ENCODE measurements at regions not wholly inside any gene's neighbourhood (a gene's known extent, or its start where the extent isn't known, plus 50 kb on each side); places are given as distances from the start of the nearest gene placed in this dataset.

DNA sequence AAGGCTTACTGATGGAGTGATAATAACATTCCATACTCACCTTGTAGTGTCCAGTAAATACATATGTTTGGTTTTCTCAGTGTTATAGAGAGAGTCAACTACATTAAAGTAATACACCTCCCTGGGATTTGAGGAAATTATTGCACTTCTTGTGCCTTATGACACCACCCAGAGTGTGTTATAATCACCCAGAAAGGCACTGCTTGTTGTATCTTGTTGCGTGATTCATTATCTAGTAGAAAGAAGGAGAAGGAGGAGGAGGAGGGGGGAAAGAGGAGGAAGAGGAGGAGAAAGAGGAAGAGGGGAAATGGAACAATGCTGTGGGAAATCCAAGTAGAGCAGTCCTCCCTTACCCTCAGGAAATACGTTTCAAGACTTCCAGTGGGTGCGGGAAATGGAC is 661.8 kb upstream of the WWC1 start:
- Mint-ChIP-seq H3K27me3 (peaks cover 5% of the 10 kb centered on the region), H3K9me3 (ENCODE audit: low read depth) (no peaks in the 10 kb centered on the region), H3K4me3 (ENCODE audit: low read depth) (no peak overlapping the region), H3K4me1 (ENCODE audit: low read depth) (peaks cover 16% of the 10 kb centered on the region), H3K36me3 (ENCODE audit: insufficient read depth) (no peaks in the 10 kb centered on the region), H3K27ac (no peak overlapping the region)
- no peak for DNase-seq (ENCODE audit: low spot score, unreplicated experiment)
- TF ChIP-seq, protein P1, sequence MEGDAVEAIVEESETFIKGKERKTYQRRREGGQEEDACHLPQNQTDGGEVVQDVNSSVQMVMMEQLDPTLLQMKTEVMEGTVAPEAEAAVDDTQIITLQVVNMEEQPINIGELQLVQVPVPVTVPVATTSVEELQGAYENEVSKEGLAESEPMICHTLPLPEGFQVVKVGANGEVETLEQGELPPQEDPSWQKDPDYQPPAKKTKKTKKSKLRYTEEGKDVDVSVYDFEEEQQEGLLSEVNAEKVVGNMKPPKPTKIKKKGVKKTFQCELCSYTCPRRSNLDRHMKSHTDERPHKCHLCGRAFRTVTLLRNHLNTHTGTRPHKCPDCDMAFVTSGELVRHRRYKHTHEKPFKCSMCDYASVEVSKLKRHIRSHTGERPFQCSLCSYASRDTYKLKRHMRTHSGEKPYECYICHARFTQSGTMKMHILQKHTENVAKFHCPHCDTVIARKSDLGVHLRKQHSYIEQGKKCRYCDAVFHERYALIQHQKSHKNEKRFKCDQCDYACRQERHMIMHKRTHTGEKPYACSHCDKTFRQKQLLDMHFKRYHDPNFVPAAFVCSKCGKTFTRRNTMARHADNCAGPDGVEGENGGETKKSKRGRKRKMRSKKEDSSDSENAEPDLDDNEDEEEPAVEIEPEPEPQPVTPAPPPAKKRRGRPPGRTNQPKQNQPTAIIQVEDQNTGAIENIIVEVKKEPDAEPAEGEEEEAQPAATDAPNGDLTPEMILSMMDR (IDR thresholded peaks at IDR 0.05; ENCODE audit: unreplicated experiment), result no peak

DNA sequence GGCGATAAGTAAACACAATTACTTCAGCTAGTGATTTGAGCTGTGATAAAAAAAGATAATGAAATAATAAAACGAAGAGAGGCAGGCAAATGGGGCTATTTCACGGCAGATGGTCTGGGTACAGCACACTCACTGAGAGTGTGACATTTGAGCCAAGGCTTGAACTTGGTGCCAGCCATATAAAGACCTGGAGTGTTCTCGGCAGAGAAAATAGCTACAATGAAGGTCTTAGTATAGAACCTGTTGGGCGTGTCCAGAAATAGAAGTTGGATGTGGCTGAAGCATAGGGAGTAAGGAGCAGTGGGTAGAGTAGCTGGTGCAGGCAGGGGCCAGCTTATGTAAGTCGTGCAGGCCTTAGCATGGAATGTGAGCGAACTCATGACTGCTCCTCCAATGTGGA is 660.3 kb upstream of the WWC1 start:
- no peak overlapping the region for H3K27ac Mint-ChIP-seq
- DNase-seq (ENCODE audit: low spot score, unreplicated experiment), result no peak
- H3K9me3 Mint-ChIP-seq (ENCODE audit: low read depth), result no peaks in the 10 kb centered on the region

GRCh38 chr5:167633114-167633513 is 658.3 kb upstream of the WWC1 start:
- Mint-ChIP-seq H3K27me3 (peaks cover 3% of the 10 kb centered on the region), H3K27ac (no peak overlapping the region), H3K36me3 (ENCODE audit: insufficient read depth) (no peaks in the 10 kb centered on the region), H3K9me3 (ENCODE audit: low read depth) (no peaks in the 10 kb centered on the region), H3K4me3 (ENCODE audit: low read depth) (no peak overlapping the region), H3K4me1 (ENCODE audit: low read depth) (peaks cover 18% of the 10 kb centered on the region)
- TF ChIP-seq, protein P1 (IDR thresholded peaks at IDR 0.05; ENCODE audit: unreplicated experiment), result no peak
- DNase-seq (ENCODE audit: low spot score, unreplicated experiment), result no peak

More for the DNA sequence above, 660.3 kb upstream of the WWC1 start:
- Mint-ChIP-seq H3K36me3 (ENCODE audit: insufficient read depth) (no peaks in the 10 kb centered on the region), H3K4me1 (ENCODE audit: low read depth) (peaks cover 18% of the 10 kb centered on the region), H3K27me3 (peaks cover 5% of the 10 kb centered on the region), H3K4me3 (ENCODE audit: low read depth) (no peak overlapping the region)
- TF ChIP-seq, protein P1 (IDR thresholded peaks at IDR 0.05; ENCODE audit: unreplicated experiment), result no peak

- DNase-seq (ENCODE audit: low spot score, unreplicated experiment), result no peak
Measured at GRCh38 chr5:167633931-167634341, 657.5 kb upstream of the WWC1 start.

GRCh38 chr5:167634432-167634831 is 657.0 kb upstream of the WWC1 start:
- H3K9me3 Mint-ChIP-seq (ENCODE audit: low read depth), result no peaks in the 10 kb centered on the region
- peaks cover 18% of the 10 kb centered on the region for H3K4me1 Mint-ChIP-seq (ENCODE audit: low read depth)
- no peak for DNase-seq (ENCODE audit: low spot score, unreplicated experiment)
- TF ChIP-seq, protein P1 (IDR thresholded peaks at IDR 0.05; ENCODE audit: unreplicated experiment), result no peak
- H3K27me3 Mint-ChIP-seq, result no peaks in the 10 kb centered on the region
- no peak overlapping the region for H3K4me3 Mint-ChIP-seq (ENCODE audit: low read depth)
- no peaks in the 10 kb centered on the region for H3K36me3 Mint-ChIP-seq (ENCODE audit: insufficient read depth)
- no peak overlapping the region for H3K27ac Mint-ChIP-seq

More at GRCh38 chr5:167633931-167634341, 657.5 kb upstream of the WWC1 start:
- TF ChIP-seq, protein P1 (IDR thresholded peaks at IDR 0.05; ENCODE audit: unreplicated experiment), result no peak
- H3K4me3 Mint-ChIP-seq (ENCODE audit: low read depth), result no peak overlapping the region
- no peaks in the 10 kb centered on the region for H3K27me3 Mint-ChIP-seq
- no peaks in the 10 kb centered on the region for H3K9me3 Mint-ChIP-seq (ENCODE audit: low read depth)
- H3K4me1 Mint-ChIP-seq (ENCODE audit: low read depth), result peaks cover 18% of the 10 kb centered on the region
- no peaks in the 10 kb centered on the region for H3K36me3 Mint-ChIP-seq (ENCODE audit: insufficient read depth)
- no peak overlapping the region for H3K27ac Mint-ChIP-seq
